Transverse colon (tissue), 4 donors: ENCODE measurements at regions not wholly inside any gene's neighbourhood (a gene's known extent, or its start where the extent isn't known, plus 50 kb on each side); places are given as distances from the start of the nearest gene placed in this dataset.

Experiments used
- DNase-seq: peaks from one replicate; pipeline ENCODE4 v3.0.0-alpha.2; 2019
- H3K27ac ChIP-seq, 4 donors: fragments of 200-600 bp; sonication (generic); 2 replicates each; pipeline ENCODE4 v1.5.1; 2016 to 2018; ENCODE audit warnings: inconsistent platforms in 4 of 4
- H3K27me3 ChIP-seq: fragments of 200-600 bp; sonication (generic); 2 replicates; pipeline ENCODE4 v1.5.1; 2017; ENCODE audit warnings: inconsistent platforms
- H3K36me3 ChIP-seq, 4 donors: fragments of 200-600 bp; sonication (generic); 2 replicates each; pipeline ENCODE4 v1.5.1; 2017 to 2019; ENCODE audit warnings: inconsistent platforms in 4 of 4
- H3K4me1 ChIP-seq, 4 donors: fragments of 200-600 bp; sonication (generic); 2 replicates each; pipeline ENCODE4 v1.5.1; 2017 to 2020; ENCODE audit warnings: inconsistent platforms in 4 of 4
- H3K4me3 ChIP-seq, 4 donors: fragments of 200-600 bp; sonication (generic); 1 replicate in 1 of 4; 2 replicates in 3 of 4; pipeline versions ENCODE4 v1.5.1 to v1.6.1; 2017 to 2019; ENCODE audit warnings: inconsistent platforms in 4 of 4
- H3K9me3 ChIP-seq, 2 donors: fragments of 200-600 bp; sonication (generic); 2 replicates each; pipeline ENCODE4 v1.5.1; 2017 to 2019; ENCODE audit warnings: inconsistent platforms in 2 of 2
- CTCF ChIP-seq, 5 experiments: fragments of 200-600 bp in 3 of 5; fragments of 450-650 bp in 2 of 5; sonication (generic) in 3 of 5; IDR thresholded peaks; 1 replicate in 2 of 5; 2 replicates in 3 of 5; pipeline ENCODE4 v1.5.1; 2016 to 2017; ENCODE audit warnings: antibody characterized with exemption in 5 of 5, inconsistent platforms in 3 of 5, mild to moderate bottlenecking in 2 of 5, moderate library complexity in 1 of 5
- EP300 ChIP-seq: sonication (generic); formaldehyde crosslinking; IDR thresholded peaks from one replicate; pipeline ENCODE4 v1.6.1; 2017; ENCODE audit warnings: antibody characterized with exemption, low read depth
- POLR2A ChIP-seq: fragments of 450-650 bp; IDR thresholded peaks from one replicate; pipeline ENCODE4 v1.6.1; 2016; ENCODE audit warnings: antibody characterized with exemption, mild to moderate bottlenecking, moderate library complexity
- POLR2AphosphoS5 ChIP-seq, 3 donors: sonication (generic); formaldehyde crosslinking; IDR thresholded peaks; one replicate each; pipeline ENCODE4 v1.6.1; 2016; ENCODE audit warnings: antibody characterized with exemption in 3 of 3
- WGBS, 2 donors: methylation state at CpG; one replicate each; pipeline ENCODE4 v1.1.5; 2018; ENCODE audit warnings: low coverage in 1 of 2; 5-methylcytosine and 5-hydroxymethylcytosine counted together
- in situ Hi-C, 4 donors: fragments of 200-750 bp; cut with MboI; loops; one replicate each; pipeline versions ENCODE4 v1.15.0 to v1.15.1; 2017; ENCODE audit warnings: low sequenced_read_pairs in 3 of 4, low pct_ligation_motif_present in 1 of 4, low pct_unique_long_range_greater_than_20kb in 1 of 4
- intact Hi-C: fragments of 100-400 bp; cut with DNase I; formaldehyde crosslinking; loops from one replicate; pipeline ENCODE4 v1.15.1; 2023; ENCODE audit warnings: low total_unique reads

GRCh38 chr11:29755474-29755873 lies 261.4 kb downstream of the KCNA4 start:
- Histone ChIP-seq H3K4me3 (no peak overlapping the region), H3K27me3 (no peaks in the 10 kb centered on the region), H3K36me3 (no peaks in the 10 kb centered on the region), H3K4me1 (no peaks in the 10 kb centered on the region), H3K9me3 (peaks cover 3 to 4% of the 10 kb centered on the region in 2 donors), H3K27ac (no peak overlapping the region)
- no peak for DNase-seq
- WGBS, 2 donors = 89% methylated on average over 4 of the region's 4 CpGs; no CpG with 5 or more reads in 1 of the 2 donors
- no peak for TF ChIP-seq CTCF (IDR thresholded peaks at IDR 0.05)
- no peak for TF ChIP-seq EP300
- TF ChIP-seq POLR2A = no peak
- TF ChIP-seq POLR2AphosphoS5 (IDR thresholded peaks at IDR 0.05) = no peak
- in situ Hi-C loops = no loop called here
- intact Hi-C loops = no loop called here

- Histone ChIP-seq H3K9me3 (no peaks in the 10 kb centered on the region), H3K4me1 (no peaks in the 10 kb centered on the region), H3K4me3 (no peak overlapping the region), H3K36me3 (no peaks in the 10 kb centered on the region), H3K27ac (no peak overlapping the region), H3K27me3 (no peaks in the 10 kb centered on the region)
- DNase-seq = no peak
- 60 to 86% methylated on average over 1 of the region's 1 CpG for WGBS, 2 donors
- intact Hi-C loops = no loop called here
- in situ Hi-C loops = no loop called here
- TF ChIP-seq POLR2A (no peak), EP300 (no peak), CTCF (IDR thresholded peaks at IDR 0.05) (no peak), POLR2AphosphoS5 (IDR thresholded peaks at IDR 0.05) (no peak)
Measured at GRCh38 chr11:29751618-29752017, 265.2 kb downstream of the KCNA4 start.

GRCh38 chr11:29750392-29750791 lies 266.4 kb downstream of the KCNA4 start:
- 72 to 85% methylated on average over 3 of the region's 3 CpGs for WGBS, 2 donors
- no peak overlapping the region for H3K27ac ChIP-seq
- H3K27me3 ChIP-seq = no peaks in the 10 kb centered on the region
- intact Hi-C loops = no loop called here
- in situ Hi-C loops = no loop called here
- no peaks in the 10 kb centered on the region for H3K36me3 ChIP-seq
- DNase-seq = no peak
- no peaks in the 10 kb centered on the region for H3K4me1 ChIP-seq
- no peak for TF ChIP-seq CTCF (IDR thresholded peaks at IDR 0.05)
- no peak for TF ChIP-seq POLR2A
- TF ChIP-seq POLR2AphosphoS5 (IDR thresholded peaks at IDR 0.05) = no peak
- TF ChIP-seq EP300 = no peak
- H3K9me3 ChIP-seq = peaks cover 0 to 4% of the 10 kb centered on the region in 2 donors
- no peak overlapping the region for H3K4me3 ChIP-seq

- H3K4me3 ChIP-seq = no peak overlapping the region
- intact Hi-C loops = no loop called here
- no peak overlapping the region for H3K27ac ChIP-seq
- TF ChIP-seq EP300 (no peak), POLR2A (no peak), CTCF (IDR thresholded peaks at IDR 0.05) (no peak), POLR2AphosphoS5 (IDR thresholded peaks at IDR 0.05) (no peak)
- no peak for DNase-seq
- in situ Hi-C loops = no loop called here
- no peaks in the 10 kb centered on the region for H3K36me3 ChIP-seq
- H3K27me3 ChIP-seq = no peaks in the 10 kb centered on the region
- no peaks in the 10 kb centered on the region for H3K4me1 ChIP-seq
- 60 to 84% methylated on average over 1 of the region's 1 CpG for WGBS, 2 donors
- no peaks in the 10 kb centered on the region for H3K9me3 ChIP-seq
Measured at GRCh38 chr11:29734287-29734686, 282.5 kb downstream of the KCNA4 start.
